ENCODE measurements at regions not wholly inside any gene's neighbourhood (a gene's known extent, or its start where the extent isn't known, plus 50 kb on each side); places are given as distances from the start of the nearest gene placed in this dataset.

DNA sequence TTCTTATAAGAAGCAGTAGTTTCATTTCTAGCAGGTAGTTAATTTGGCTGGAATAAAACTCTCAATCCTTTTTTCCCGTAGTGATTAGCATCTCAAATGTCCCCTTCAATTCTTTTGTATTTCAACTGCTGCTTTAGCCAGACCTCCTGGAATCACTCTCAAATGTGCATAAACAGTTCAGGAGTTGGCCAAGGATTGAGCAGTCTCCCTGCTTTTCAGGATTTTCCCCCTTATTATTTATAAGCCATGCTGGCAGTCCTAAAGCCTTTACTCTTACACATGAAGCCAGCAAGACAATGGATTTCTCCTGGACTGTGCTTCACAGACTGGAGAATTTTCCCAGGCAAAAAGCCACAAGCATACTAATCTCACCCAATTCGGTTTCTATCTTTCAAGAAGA, 950.1 kb downstream of the VRK1 start:
- CTCF ChIA-PET: no interaction called here
- no peak for DNase-seq
- no peaks in the 10 kb centered on the region for H3F3A ChIP-seq (replicated peaks; ENCODE audit: insufficient read depth)
- 3% methylated on average over 2 of the region's 2 CpGs for WGBS (ENCODE audit: low lambda C conversion rate)
- H3K4me2 ChIP-seq: no peak overlapping the region
- H3K4me1 ChIP-seq (ENCODE audit: control insufficient read depth in 1 of 2, insufficient read depth in 2 of 2, low read depth in 1 of 2, low read length in 1 of 2): no peaks in the 10 kb centered on the region
- no peak for TF ChIP-seq RFX5 (IDR thresholded peaks at IDR 0.05; ENCODE audit: low read length)
- no peak for TF ChIP-seq FOSL2 (IDR thresholded peaks at IDR 0.05; ENCODE audit: borderline replicate concordance, low read depth)
- TF ChIP-seq, protein P1, sequence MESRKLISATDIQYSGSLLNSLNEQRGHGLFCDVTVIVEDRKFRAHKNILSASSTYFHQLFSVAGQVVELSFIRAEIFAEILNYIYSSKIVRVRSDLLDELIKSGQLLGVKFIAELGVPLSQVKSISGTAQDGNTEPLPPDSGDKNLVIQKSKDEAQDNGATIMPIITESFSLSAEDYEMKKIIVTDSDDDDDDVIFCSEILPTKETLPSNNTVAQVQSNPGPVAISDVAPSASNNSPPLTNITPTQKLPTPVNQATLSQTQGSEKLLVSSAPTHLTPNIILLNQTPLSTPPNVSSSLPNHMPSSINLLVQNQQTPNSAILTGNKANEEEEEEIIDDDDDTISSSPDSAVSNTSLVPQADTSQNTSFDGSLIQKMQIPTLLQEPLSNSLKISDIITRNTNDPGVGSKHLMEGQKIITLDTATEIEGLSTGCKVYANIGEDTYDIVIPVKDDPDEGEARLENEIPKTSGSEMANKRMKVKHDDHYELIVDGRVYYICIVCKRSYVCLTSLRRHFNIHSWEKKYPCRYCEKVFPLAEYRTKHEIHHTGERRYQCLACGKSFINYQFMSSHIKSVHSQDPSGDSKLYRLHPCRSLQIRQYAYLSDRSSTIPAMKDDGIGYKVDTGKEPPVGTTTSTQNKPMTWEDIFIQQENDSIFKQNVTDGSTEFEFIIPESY (IDR thresholded peaks at IDR 0.05; ENCODE audit: borderline replicate concordance, low read depth): no peak
- TF ChIP-seq, protein P2, sequence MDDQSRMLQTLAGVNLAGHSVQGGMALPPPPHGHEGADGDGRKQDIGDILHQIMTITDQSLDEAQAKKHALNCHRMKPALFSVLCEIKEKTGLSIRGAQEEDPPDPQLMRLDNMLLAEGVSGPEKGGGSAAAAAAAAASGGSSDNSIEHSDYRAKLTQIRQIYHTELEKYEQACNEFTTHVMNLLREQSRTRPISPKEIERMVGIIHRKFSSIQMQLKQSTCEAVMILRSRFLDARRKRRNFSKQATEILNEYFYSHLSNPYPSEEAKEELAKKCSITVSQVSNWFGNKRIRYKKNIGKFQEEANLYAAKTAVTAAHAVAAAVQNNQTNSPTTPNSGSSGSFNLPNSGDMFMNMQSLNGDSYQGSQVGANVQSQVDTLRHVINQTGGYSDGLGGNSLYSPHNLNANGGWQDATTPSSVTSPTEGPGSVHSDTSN (IDR thresholded peaks at IDR 0.05): no peak
- TF ChIP-seq MEF2A (IDR thresholded peaks at IDR 0.05; ENCODE audit: borderline replicate concordance, low read depth): no peak
- TF ChIP-seq GABPA (IDR thresholded peaks at IDR 0.05; ENCODE audit: low read depth): no peak
- no peak for TF ChIP-seq SMC3 (IDR thresholded peaks at IDR 0.05; ENCODE audit: low read depth, low read length)
- TF ChIP-seq FOXJ3 (CRISPR knock-in tag; IDR thresholded peaks at IDR 0.05): no peak
- TF ChIP-seq SIN3A (IDR thresholded peaks at IDR 0.05; ENCODE audit: borderline replicate concordance, low read depth, low read length): no peak
- TF ChIP-seq JUND (IDR thresholded peaks at IDR 0.05): no peak
- TF ChIP-seq NFIC (IDR thresholded peaks at IDR 0.05; ENCODE audit: borderline replicate concordance): no peak
- TF ChIP-seq, protein P3, sequence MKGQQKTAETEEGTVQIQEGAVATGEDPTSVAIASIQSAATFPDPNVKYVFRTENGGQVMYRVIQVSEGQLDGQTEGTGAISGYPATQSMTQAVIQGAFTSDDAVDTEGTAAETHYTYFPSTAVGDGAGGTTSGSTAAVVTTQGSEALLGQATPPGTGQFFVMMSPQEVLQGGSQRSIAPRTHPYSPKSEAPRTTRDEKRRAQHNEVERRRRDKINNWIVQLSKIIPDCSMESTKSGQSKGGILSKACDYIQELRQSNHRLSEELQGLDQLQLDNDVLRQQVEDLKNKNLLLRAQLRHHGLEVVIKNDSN (IDR thresholded peaks at IDR 0.05; ENCODE audit: borderline replicate concordance, low read depth): no peak
- TF ChIP-seq, protein P4, sequence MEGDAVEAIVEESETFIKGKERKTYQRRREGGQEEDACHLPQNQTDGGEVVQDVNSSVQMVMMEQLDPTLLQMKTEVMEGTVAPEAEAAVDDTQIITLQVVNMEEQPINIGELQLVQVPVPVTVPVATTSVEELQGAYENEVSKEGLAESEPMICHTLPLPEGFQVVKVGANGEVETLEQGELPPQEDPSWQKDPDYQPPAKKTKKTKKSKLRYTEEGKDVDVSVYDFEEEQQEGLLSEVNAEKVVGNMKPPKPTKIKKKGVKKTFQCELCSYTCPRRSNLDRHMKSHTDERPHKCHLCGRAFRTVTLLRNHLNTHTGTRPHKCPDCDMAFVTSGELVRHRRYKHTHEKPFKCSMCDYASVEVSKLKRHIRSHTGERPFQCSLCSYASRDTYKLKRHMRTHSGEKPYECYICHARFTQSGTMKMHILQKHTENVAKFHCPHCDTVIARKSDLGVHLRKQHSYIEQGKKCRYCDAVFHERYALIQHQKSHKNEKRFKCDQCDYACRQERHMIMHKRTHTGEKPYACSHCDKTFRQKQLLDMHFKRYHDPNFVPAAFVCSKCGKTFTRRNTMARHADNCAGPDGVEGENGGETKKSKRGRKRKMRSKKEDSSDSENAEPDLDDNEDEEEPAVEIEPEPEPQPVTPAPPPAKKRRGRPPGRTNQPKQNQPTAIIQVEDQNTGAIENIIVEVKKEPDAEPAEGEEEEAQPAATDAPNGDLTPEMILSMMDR (IDR thresholded peaks at IDR 0.05): no peak
- no peak for TF ChIP-seq RAD21 (IDR thresholded peaks at IDR 0.05; ENCODE audit: low read length)
- H2AFZ ChIP-seq (ENCODE audit: low read depth): no peak overlapping the region
- H3K27me3 ChIP-seq (ENCODE audit: insufficient read depth): no peaks in the 10 kb centered on the region
- no peaks in the 10 kb centered on the region for H3K79me2 ChIP-seq (ENCODE audit: insufficient read depth)
- H3K9me2 ChIP-seq: no peaks in the 10 kb centered on the region
- H4K20me1 ChIP-seq (ENCODE audit: insufficient read depth): no peaks in the 10 kb centered on the region
- POLR2A ChIA-PET: no interaction called here
- no peaks in the 10 kb centered on the region; the same call in 1 of the 2 replicates for H3K9me3 ChIP-seq
- H3K4me3 ChIP-seq (ENCODE audit: low read depth in 2 of 2, low read length in 1 of 2): no peak overlapping the region
- no peaks in the 10 kb centered on the region for H3K36me3 ChIP-seq (replicated peaks in 1 of 2; ENCODE audit: control insufficient read depth in 1 of 2, insufficient read depth in 2 of 2, low read length in 1 of 2)
- no peak overlapping the region for H3K9ac ChIP-seq
- no peak overlapping the region for H3K27ac ChIP-seq (ENCODE audit: low read depth in 2 of 2, low read length in 1 of 2)

All from SK-N-SH (cell line).